TTC549 (cell line): ENCODE measurements at regions not wholly inside any gene's neighbourhood (a gene's known extent, or its start where the extent isn't known, plus 50 kb on each side); places are given as distances from the start of the nearest gene placed in this dataset.

Experiments used
- FAIRE-seq: peaks from 2 replicates; lab custom pipeline; 2012; peaks lifted over from hg19 to GRCh38; lab: Jason Lieb, UNC

GRCh38 chr14:38847161-38847560 is 255.9 kb downstream of the SEC23A start:
- FAIRE-seq: no peak

DNA sequence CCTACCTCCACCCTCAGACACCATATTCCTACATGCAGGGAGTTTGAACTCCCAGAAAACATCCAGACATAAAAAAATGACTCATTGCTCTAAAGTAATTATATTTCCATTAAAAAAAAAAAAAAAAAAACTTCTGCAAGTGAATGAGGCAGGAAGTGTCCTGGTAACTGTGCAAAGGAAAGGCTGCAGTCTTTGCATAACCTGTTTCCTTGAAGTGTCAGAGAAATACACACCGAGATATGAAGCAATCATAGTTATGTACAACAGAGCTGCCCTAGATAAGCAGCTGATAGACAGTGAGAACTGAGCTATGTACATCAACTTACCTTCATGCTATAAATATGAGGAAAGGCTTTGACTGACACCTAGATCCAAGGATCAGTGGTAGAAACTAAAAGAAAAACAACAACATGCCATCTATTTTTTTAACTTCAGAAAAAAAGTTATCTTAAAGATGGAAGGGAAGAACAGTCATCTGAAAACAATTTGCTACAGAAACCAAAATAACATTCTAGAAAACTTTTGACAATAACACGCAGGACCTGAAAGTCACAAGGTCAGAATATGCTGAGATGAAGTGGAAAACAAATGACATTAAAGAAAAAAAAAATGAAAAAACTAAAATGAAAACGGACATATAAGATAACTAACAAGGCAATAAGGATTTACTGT is 263.2 kb downstream of the SEC23A start:
- FAIRE-seq: no peak

- FAIRE-seq: no peak
Measured at GRCh38 chr14:38838979-38839323, 264.1 kb downstream of the SEC23A start.

GRCh38 chr14:38838049-38838978 is 264.7 kb downstream of the SEC23A start:
- no peak for FAIRE-seq

- FAIRE-seq: no peak
Measured at GRCh38 chr14:38837343-38838048, 265.5 kb downstream of the SEC23A start.

GRCh38 chr14:38836539-38836938 is 266.5 kb downstream of the SEC23A start:
- FAIRE-seq: no peak

DNA sequence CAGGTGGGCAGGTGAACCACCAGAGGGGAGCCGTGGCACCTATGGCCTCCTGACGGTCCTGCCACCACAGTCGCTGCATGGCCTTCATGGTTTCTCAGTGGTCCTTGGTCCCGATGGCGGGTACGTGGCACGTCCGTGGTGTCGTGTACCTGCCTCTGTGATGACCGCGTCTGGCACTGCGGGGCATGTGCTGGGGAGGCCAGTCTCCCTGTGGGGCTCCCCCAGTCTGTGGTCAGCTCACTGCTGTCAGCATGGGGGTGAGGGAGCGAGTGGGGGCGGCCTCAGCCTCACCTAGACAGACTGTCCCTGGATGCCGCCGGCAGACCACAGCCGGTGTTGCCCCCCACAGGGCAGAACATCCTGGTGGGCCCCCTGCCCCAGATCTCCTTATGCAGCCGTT is 267.2 kb downstream of the SEC23A start:
- FAIRE-seq: no peak

- no peak for FAIRE-seq
Measured at GRCh38 chr14:38828183-38828827, 274.7 kb downstream of the SEC23A start.

- FAIRE-seq: no peak
Measured at GRCh38 chr14:38824706-38825105, 278.3 kb downstream of the SEC23A start.

DNA sequence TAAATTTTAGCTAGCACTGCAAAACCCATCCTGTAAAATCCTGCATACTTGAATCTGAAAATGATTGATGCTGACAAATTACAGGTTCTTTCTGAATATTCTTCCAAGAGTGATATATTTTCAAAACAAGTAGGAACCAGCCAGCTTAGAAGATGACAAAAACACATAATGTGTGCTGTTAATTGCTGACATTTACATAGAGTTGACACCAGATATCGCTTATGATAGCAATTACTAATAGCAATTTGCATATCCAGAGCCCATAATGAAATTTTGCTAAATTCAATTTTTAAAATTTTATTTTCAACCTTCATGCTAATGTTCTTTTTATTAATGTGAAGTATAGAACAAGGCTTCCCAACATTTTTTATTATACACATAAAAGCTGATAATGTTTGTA is 284.5 kb downstream of the SEC23A start:
- FAIRE-seq: no peak

GRCh38 chr14:38808734-38809455 is 294.1 kb downstream of the SEC23A start:
- FAIRE-seq: no peak

DNA sequence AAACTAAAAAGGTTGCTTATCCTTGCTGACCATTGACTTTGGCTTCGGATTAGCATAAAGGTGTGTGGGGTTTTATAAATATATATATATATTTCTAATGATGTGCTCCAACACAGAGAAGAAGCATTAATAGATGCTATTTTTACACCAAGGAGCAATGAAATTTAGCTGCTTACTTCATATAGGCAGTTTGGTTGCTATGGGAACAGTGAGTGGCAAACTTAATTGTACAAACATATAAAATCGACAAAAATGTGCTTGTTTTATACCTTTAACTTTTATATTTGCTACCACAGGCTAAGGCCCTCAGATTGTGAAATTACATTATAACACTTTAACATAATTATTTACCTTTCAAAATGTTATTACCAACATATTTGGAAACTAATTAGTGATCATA is 303.4 kb downstream of the SEC23A start:
- no peak for FAIRE-seq

- no peak for FAIRE-seq
Measured at GRCh38 chr14:38794677-38795076, 308.4 kb downstream of the SEC23A start.

- no peak for FAIRE-seq
Measured at GRCh38 chr14:38791862-38792261, 311.2 kb downstream of the SEC23A start.

GRCh38 chr14:38790916-38791315 is 312.1 kb downstream of the SEC23A start:
- FAIRE-seq: no peak

DNA sequence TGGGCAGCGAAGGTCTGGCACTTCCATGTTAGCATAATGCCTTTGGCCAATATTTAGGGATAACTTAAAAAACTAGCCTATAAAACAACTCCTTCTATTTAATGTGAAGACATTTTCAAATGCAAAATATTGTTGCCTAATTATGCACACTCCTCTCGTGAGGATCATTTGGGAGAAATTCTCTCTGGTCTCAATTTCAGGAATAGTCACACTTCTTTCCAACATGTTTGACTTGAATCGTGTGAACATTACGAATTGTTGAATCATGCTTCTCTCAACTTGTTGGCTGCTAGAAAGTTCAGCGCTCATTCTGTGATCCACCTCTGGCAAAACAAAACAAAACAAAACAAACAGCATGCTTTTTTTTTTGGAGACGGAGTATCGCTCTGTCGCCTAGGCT is 313.2 kb downstream of the SEC23A start:
- FAIRE-seq: no peak

DNA sequence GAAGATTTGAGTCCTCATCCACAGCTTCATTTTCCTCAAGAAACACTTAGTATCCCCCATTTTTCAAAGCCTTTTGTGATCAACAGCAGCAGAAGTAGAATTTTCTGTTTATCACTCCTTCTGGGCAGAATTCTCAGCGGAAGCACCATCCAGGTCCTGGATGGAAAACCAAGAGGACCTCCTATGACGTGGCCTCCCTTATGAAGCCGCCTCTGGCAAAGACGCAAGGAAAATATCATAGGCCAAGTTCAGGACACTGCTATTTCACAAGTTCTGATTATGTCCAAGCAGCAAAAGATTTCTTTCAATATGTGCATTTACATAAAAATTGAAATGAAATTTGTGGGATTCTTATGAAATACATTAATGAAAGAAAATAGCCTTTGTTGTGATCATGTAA is 315.0 kb downstream of the SEC23A start:
- no peak for FAIRE-seq

- FAIRE-seq: no peak
Measured at GRCh38 chr14:38786921-38787320, 316.1 kb downstream of the SEC23A start.

DNA sequence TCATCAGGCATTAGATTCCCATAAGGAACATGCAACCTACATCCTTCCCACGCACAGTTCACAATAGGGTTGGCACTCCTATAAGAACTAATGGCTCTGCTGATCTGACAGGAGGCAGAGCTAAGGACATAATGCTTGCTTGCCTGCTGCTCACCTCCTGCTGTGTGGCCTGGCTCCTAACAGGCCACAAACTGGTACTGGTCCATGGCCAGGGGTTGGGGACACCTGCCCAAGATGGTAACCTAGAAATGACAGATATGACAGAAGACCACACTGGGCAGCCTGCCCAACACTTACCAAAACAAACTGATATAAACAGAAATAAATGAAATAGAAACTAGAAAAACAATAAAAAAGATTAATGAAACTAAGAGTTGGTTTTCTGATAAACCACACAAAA is 325.6 kb downstream of the SEC23A start:
- FAIRE-seq: no peak

- FAIRE-seq: no peak
Measured at GRCh38 chr14:38775986-38776385, 327.0 kb downstream of the SEC23A start.

DNA sequence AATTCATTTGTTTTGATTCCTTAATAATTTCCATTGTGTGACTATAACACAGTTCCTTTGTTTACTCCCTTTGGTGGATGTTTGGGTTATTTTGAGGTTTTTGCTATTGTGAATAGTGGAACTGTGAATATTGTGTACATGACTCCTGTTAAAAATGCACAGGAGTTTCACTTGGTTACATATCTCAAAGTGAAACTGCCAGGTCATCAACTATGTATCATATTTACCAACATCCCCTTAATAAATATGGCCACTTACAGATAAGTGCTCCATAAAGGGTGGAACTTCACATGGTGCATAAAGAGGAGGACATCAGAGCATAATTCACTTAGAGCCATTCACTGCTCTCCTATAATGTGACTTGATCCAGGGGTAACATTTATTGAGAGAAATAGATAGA is 328.9 kb downstream of the SEC23A start:
- no peak for FAIRE-seq

DNA sequence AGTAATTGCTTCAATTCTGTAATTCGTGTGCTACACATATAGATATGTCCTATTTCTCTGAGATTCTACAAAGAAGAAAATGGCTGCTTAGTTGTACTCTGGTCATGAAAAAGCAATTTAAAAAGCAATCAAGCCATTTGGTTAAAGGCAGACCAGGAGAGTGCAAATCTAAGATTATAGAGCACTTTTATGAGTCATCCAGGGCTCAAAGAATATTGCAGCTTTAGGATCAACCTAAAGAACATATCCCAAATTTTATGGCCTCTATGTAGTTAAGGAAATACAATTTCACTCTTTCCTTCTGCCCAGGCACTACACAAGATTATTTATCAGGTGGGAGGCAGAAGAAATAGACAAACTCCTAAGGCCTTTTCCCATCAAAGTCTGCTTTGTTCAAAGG is 332.8 kb downstream of the SEC23A start:
- FAIRE-seq: no peak
